PC-9 (cell line): ENCODE measurements at regions not wholly inside any gene's neighbourhood (a gene's known extent, or its start where the extent isn't known, plus 50 kb on each side); places are given as distances from the start of the nearest gene placed in this dataset.

Source experiments
- CTCF ChIP-seq: fragments of 200-600 bp; sonication (generic); conservative IDR thresholded peaks from 2 replicates; pipeline ENCODE4 v1.6.1; 2017; ENCODE audit warnings: mixed run types, antibody characterized with exemption, mild to moderate bottlenecking, moderate library complexity
- EZH2 ChIP-seq: fragments of 200-600 bp; sonication (generic); IDR thresholded peaks from 2 replicates; pipeline ENCODE4 v1.8.0; 2017; ENCODE audit warnings: antibody characterized with exemption, low read depth

GRCh38 chr6:145564553-145564952, 170.8 kb downstream of the EPM2A start:
- TF ChIP-seq CTCF (no peak), EZH2 (no peak)
